ENCODE measurements at regions not wholly inside any gene's neighbourhood (a gene's known extent, or its start where the extent isn't known, plus 50 kb on each side); places are given as distances from the start of the nearest gene placed in this dataset.
"Not testable (repeated sequence)": the region's sequence is repeated elsewhere in the genome, so short reads cannot be mapped to it uniquely, and the experiment has no call there.

DNA sequence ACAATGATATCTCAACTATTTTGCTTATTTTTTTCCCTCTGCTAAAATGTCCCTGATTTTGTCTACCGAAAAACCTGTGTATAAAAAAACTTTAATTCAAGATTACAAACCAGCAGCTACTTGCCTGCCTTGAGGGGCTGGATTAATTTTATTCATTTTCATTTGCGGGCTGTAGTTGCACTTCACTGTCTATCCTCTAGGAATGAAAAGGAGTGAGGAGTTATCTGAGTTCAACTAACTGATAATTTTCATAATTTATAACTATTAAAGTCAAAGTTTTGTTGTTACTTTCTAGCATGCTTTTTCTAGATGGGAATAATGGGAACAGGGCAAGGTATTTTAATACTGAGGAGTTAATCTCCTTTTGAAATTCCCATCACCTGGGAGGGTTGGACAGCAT is 50.3 kb upstream of the AGTPBP1 start:
- not testable (repeated sequence) for DNase-seq

DNA sequence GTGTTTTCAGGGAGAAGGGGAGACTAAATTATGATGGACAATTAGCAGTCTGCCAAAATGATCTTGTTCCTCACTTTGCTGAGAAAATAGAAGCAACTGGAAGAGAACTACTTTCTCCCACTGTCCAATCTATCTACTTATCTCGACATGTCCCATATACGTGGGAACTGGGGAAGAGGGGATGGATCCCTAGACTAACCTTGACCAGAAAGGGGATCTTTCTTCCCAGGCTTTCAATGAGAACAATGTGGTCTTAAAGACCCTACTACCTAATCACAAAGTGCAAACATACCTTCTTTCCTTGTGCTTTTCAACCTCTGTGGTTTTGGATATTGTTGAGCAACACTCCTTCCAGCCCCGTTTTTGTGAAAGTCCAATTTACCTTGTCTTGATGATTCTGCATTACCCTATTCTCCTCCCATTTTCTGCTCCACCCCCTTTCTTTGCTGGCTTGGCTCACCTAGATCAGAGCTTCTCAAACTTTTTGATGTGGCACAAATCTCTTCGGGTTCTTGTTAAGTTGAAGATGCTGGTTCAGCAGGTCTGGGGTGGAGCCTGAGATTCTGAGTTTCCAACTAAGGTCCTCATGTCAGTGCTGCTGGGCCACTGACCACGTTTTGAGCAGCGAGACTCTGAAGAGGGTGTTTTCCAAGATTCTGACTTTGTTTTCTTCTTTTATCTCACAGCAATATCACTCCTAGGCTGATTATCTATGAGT is 61.4 kb upstream of the AGTPBP1 start:
- peak; percentile 33 for DNase-seq

- not testable (repeated sequence) for DNase-seq
Measured at GRCh38 chr9:85804847-85805133, 63.0 kb upstream of the AGTPBP1 start.

- DNase-seq, result peak; percentile 66
Measured at GRCh38 chr9:85805134-85806005, 63.6 kb upstream of the AGTPBP1 start.

DNA sequence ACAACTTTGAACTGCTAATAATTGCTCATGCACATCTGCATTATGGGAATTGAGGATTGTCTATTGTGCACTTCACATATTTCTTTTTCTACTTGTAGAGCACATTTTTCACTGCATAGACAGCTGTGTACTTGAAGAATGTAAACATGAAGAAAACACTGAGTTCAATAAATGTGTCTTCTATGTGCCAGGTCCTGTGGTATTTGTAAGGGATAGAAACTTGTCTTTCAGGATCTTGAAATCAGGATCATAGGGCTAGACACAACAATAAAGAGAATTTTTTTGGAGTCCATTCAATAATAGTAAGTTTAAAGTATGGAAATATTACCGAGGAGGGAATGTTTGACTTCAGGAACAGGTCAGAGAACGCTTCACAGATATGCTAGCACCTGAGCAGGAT is 66.6 kb upstream of the AGTPBP1 start:
- not testable (repeated sequence) for DNase-seq

- DNase-seq, result not testable (repeated sequence)
Measured at GRCh38 chr9:85813388-85813787, 71.6 kb upstream of the AGTPBP1 start.

DNA sequence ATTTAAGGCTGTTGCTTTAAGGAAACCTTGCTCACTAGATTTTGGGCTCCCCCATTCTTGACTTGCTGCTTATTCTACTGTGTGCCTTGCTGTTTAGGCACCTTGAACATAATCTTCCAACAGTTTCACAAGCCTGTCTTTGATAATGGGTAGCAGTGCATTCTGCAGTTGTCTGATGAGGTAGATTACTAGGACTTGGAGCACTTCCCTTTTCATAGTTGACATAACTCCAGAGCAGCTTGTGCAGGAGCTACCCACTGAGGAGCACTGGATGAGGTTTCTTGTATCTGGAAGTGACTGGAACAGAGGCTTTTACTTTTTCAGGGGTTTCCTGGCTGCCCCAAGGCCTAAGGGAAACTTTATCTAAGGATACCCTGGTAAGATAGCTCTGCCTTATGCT is 73.0 kb upstream of the AGTPBP1 start:
- not testable (repeated sequence) for DNase-seq

GRCh38 chr9:85818971-85819370 is 77.2 kb upstream of the AGTPBP1 start:
- DNase-seq, result not testable (repeated sequence)

DNA sequence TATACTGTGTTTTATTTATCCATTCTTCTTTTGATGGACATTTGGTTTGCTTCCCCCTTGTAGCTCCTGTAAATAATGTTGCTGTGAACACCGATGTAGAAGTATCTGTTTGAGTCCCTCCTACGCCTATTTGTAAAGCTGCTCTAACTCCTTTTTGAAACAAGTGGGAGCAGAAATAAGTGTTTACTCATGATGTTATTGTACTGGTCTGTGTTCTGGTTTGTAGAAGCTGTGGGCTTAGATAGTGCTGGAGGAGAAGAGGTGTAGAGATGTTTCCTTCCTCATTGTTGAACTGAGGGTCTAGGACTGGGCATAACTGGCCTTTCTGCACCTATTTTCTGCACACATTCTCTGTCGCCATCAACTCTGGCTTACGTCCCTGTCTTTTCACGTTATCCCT is 78.8 kb upstream of the AGTPBP1 start:
- not testable (repeated sequence) for DNase-seq

DNA sequence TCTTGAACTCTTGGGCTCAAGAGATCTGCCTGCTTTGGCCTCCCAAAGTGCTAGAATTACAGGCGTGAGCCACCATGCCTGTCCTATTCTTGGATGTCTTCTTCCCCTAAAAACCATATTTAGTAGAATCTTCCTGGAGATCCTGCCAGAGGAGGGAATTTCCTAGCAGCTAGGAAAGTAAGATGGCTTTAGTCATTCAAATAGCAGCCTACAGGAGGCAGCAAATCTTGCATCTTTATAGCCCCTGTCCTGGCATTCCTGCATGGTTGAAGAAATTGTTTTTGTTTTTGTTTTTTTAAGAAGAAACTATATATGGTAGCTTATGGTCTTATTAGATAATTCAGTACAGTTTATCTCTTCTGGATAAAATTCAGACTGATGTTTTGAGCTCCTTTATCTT is 83.2 kb upstream of the AGTPBP1 start:
- not testable (repeated sequence) for DNase-seq

GRCh38 chr9:85834591-85834990 is 92.8 kb upstream of the AGTPBP1 start:
- not testable (repeated sequence) for DNase-seq

DNA sequence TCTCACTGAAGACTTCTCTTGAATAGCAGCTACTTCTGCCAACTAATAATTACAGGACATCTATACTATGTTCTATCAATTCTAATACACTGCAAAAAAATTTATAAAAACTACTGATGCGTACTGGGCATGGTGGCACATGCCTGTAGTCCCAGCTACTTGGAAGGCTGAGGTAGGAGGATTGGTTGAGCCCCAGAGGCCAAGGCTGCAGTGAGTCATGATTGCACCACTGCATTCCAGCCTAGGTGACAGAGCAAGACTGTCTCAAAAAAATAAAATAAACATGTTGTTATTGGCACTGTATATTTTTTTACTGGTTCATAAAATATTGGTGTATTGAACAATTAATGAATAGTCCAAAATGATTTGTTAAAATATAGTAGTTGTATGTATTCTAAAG is 97.0 kb upstream of the NAA35 start:
- not testable (repeated sequence) for DNase-seq

- not testable (repeated sequence) for DNase-seq
Measured at GRCh38 chr9:85847782-85848181, 93.2 kb upstream of the NAA35 start.

DNA sequence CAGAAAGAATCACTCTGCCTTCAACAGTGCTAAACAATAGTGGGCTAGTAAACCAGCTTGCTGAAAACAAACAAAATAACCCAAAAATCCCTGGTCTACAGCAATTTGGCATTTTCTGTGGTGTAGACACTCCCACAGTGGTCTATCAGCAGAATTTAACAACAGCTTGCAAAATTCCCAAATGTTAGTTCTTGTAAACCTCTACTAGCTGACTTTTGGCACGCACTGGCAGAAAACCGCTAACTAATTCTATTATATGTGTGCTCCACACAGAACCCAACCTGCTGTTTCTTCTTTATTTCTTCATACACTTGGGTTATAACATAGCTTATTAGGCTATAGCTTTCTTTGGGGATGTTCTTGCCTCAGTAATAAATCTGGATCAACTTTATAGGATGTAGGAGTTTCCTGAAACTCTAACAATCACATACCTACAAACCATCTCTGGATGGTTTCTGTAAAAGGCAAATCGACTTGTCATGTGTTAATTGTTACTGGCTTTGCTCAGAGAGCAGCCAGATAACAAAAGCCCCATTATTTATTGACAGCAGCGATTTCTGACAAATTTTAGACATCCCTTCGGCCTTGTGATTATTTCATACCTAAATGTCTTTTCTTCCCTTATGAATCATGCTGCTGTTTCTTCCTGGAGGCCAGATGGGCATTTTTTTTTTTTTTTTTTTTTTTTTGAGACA is 82.7 kb upstream of the NAA35 start:
- no peak for DNase-seq

- no peak for DNase-seq
Measured at GRCh38 chr9:85859765-85860164, 81.2 kb upstream of the NAA35 start.

- not testable (repeated sequence) for DNase-seq
Measured at GRCh38 chr9:85861882-85862281, 79.1 kb upstream of the NAA35 start.

DNA sequence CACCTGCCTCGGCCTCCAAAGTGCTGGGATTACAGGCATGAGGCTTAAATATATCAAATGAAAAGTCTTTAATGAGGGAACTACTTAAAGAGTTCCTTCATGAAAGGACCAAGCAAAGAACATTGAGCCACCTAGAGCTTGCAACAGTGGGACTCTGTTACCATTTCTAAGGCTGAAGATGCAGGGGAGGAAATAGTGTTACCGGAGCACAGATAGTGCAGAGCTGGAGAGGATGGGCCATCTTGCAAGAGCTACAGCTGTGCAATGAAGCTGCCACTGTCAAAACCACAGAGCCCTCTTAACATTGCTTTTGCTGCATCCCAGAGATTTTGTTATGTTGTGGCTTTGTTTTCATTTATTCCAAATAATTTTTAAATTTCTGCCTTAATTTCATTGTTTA is 77.1 kb upstream of the NAA35 start:
- no peak for DNase-seq

- DNase-seq, result no peak
Measured at GRCh38 chr9:85871008-85871407, 69.9 kb upstream of the NAA35 start.

DNA sequence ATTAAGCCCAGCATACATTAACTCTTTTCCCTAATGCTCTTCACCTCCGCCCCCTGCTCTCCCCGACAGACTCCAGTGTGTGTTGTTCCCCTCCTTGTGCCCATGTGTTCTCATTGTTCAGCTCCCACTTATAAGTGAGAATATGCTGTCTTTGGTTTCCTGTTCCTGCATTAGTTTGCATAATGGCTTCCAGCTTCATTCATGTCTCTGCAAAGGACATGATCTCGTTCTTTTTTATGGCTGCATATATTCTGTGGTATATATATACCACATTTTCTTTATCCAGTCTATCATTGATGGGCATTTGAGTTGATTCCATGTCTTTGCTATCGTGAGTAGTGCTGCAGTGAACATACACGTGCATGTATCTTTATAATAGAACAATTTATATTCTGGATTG is 69.3 kb upstream of the NAA35 start:
- not testable (repeated sequence) for DNase-seq

DNA sequence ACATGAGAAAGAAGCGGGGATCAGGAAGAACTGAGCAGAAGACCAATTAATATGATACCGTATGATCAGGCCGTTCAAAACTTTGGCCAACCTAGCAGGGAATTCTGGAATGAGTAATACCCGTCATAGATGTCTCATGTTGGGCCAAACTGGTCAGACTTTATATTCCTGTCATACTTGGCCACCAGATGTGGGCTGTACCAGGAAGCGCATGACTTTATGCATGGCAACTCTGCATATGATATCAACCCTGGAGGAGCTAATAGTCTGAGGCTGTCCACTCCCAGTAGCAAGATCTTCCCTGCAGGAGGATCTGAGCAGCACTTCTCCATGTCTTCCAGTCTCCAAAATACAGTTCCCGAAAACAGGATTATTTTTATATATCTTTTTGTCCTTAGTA is 68.5 kb upstream of the NAA35 start:
- DNase-seq, result no peak

GRCh38 chr9:85876628-85877027 is 64.3 kb upstream of the NAA35 start:
- no peak for DNase-seq

DNA sequence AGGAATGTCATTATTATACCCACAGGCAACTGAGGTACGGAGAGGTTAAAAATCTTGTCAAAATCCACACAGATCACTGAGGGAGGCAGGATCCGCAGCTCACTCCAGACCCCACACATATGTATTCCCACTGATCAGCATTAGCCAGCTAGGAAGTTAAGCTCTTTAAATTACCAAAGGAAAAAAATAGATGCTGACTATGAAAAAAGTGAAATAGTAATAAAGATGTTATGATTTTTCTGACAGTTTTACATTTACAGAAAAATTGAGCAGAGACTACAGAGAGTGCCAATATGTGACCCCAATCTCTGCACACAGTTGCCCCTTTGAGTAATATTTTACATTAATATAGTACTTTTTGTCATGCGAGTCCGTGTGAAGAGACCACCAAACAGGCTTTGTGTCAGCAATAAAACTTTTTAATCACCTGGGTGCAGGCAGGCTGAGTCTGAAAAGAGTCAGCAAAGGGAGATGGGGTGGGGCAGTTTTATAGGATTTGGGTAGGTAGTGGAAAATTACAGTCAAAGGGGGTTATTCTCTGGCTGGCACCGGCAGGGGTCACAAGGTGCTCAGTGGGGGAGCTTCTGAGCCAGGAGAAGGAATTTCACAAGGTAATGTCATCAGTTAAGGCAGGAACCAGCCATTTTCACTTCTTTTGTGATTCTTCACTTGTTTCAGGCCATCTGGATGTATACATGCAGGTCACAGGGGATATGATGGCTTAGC is 61.9 kb upstream of the NAA35 start:
- DNase-seq, result not testable (repeated sequence)

- not testable (repeated sequence) for DNase-seq
Measured at GRCh38 chr9:85880507-85880906, 60.4 kb upstream of the NAA35 start.
